ENCODE measurements at regions not wholly inside any gene's neighbourhood (a gene's known extent, or its start where the extent isn't known, plus 50 kb on each side); places are given as distances from the start of the nearest gene placed in this dataset.
"Not testable (repeated sequence)": the region's sequence is repeated elsewhere in the genome, so short reads cannot be mapped to it uniquely, and the experiment has no call there.

- DNase-seq (ENCODE audit: low spot score): no peak
These were observed 857.8 kb downstream of the DIAPH3 start for GRCh38 chr13:59305896-59306295.

GRCh38 chr13:59312776-59313175, 851.0 kb downstream of the DIAPH3 start:
- no peak for DNase-seq (ENCODE audit: low spot score)

- DNase-seq (ENCODE audit: low spot score): peak; percentile 71
These were observed 845.3 kb downstream of the DIAPH3 start for GRCh38 chr13:59318320-59318930.

- DNase-seq (ENCODE audit: low spot score): no peak
These were observed 844.5 kb downstream of the DIAPH3 start for GRCh38 chr13:59319276-59319675.

- no peak for DNase-seq (ENCODE audit: low spot score)
These were observed 843.7 kb downstream of the DIAPH3 start for GRCh38 chr13:59320021-59320420.

GRCh38 chr13:59324401-59324800, 839.3 kb downstream of the DIAPH3 start:
- DNase-seq (ENCODE audit: low spot score): not testable (repeated sequence)

- no peak for DNase-seq (ENCODE audit: low spot score)
These were observed 837.0 kb downstream of the DIAPH3 start for GRCh38 chr13:59326717-59327116.

- DNase-seq (ENCODE audit: low spot score): no peak
These were observed 833.0 kb downstream of the DIAPH3 start for GRCh38 chr13:59330764-59331163.

- DNase-seq (ENCODE audit: low spot score): peak; percentile 60
These were observed 830.8 kb downstream of the DIAPH3 start for GRCh38 chr13:59332966-59333365.

- DNase-seq (ENCODE audit: low spot score): no peak
These were observed 826.7 kb downstream of the DIAPH3 start for GRCh38 chr13:59337070-59337469.

GRCh38 chr13:59340151-59340550, 823.6 kb downstream of the DIAPH3 start:
- no peak for DNase-seq (ENCODE audit: low spot score)

- no peak for DNase-seq (ENCODE audit: low spot score)
These were observed 823.1 kb downstream of the DIAPH3 start for GRCh38 chr13:59340581-59340980.

GRCh38 chr13:59342400-59342799, 821.3 kb downstream of the DIAPH3 start:
- peak; percentile 52 for DNase-seq (ENCODE audit: low spot score)

GRCh38 chr13:59343132-59343531, 820.6 kb downstream of the DIAPH3 start:
- DNase-seq (ENCODE audit: low spot score): no peak

GRCh38 chr13:59343993-59344822, 819.5 kb downstream of the DIAPH3 start:
- DNase-seq (ENCODE audit: low spot score): no peak

- DNase-seq (ENCODE audit: low spot score): no peak
These were observed 818.4 kb downstream of the DIAPH3 start for GRCh38 chr13:59345311-59345710.

- DNase-seq (ENCODE audit: low spot score): no peak
These were observed 816.6 kb downstream of the DIAPH3 start for GRCh38 chr13:59346999-59347723.

- DNase-seq (ENCODE audit: low spot score): no peak
These were observed 815.1 kb downstream of the DIAPH3 start for GRCh38 chr13:59348617-59349016.

- no peak for DNase-seq (ENCODE audit: low spot score)
These were observed 811.1 kb downstream of the DIAPH3 start for GRCh38 chr13:59352600-59352999.

- no peak for DNase-seq (ENCODE audit: low spot score)
These were observed 808.9 kb downstream of the DIAPH3 start for GRCh38 chr13:59354665-59355369.

- no peak for DNase-seq (ENCODE audit: low spot score)
These were observed 807.1 kb downstream of the DIAPH3 start for GRCh38 chr13:59356607-59357006.

- no peak for DNase-seq (ENCODE audit: low spot score)
These were observed 805.7 kb downstream of the DIAPH3 start for GRCh38 chr13:59358014-59358413.

Data from kidney capillary endothelial cell (primary cell).